NB4 (cell line): ENCODE measurements at regions not wholly inside any gene's neighbourhood (a gene's known extent, or its start where the extent isn't known, plus 50 kb on each side); places are given as distances from the start of the nearest gene placed in this dataset.

ENCODE experiments used
- CTCF ChIP-seq: IDR thresholded peaks from one replicate; pipeline ENCODE4 v1.5.1; 2012; ENCODE audit warnings: low read depth, low read length
- MAX ChIP-seq: IDR thresholded peaks from 2 replicates; pipeline ENCODE4 v1.6.1; 2011; ENCODE audit warnings: low read depth, low read length
- MYC ChIP-seq: IDR thresholded peaks from 2 replicates; pipeline ENCODE4 v1.6.1; 2011; ENCODE audit warnings: low read depth, low read length
- POLR2A ChIP-seq: IDR thresholded peaks from 2 replicates; pipeline ENCODE4 v1.6.1; 2011; ENCODE audit warnings: mild to moderate bottlenecking; ENCODE audit not compliant: insufficient read length; ENCODE audit errors: extremely low read depth

GRCh38 chr6:144736763-144737162 is 451.6 kb downstream of the UTRN start:
- TF ChIP-seq CTCF, result no peak
- TF ChIP-seq POLR2A, result no peak
- TF ChIP-seq MAX, result no peak
- TF ChIP-seq MYC, result no peak
